ENCODE measurements at regions not wholly inside any gene's neighbourhood (a gene's known extent, or its start where the extent isn't known, plus 50 kb on each side); places are given as distances from the start of the nearest gene placed in this dataset.

DNA sequence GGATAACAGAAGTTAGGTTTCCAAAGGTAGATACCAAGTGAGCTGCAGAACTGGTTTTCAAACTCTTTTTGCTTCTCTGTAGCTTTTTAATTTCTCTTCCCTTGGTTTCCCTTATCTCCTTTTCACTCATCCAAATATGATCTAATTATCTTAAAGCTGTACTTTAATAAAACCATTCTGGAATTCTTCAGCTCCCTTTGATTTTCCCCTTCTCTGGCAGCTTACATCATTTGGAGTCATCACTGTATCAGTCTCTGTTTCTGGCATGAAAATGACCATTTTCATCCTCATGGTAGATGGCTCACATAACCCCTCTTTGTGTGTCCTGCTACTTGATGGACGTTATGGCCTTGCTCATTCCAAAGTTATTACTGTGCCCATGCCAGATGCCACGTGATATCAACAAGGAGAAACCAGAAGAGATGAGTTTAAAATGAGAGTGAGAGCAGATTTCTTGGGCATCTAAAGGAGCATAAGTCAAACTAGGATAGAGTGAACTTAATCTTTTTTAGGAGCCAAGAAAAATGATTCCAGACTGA lies 620.2 kb downstream of the QKI start:
- DNase-seq (ENCODE audit: low read depth): no peak
- TF ChIP-seq CTCF (IDR thresholded peaks at IDR 0.05; ENCODE audit: control insufficient read depth, extremely low read depth, insufficient read depth): no peak
- H3K4me3 ChIP-seq (ENCODE audit: low read depth, low read length): no peak overlapping the region

- no peak overlapping the region for H3K4me3 ChIP-seq (ENCODE audit: low read depth, low read length)
- TF ChIP-seq CTCF (IDR thresholded peaks at IDR 0.05; ENCODE audit: control insufficient read depth, extremely low read depth, insufficient read depth): no peak
- no peak for DNase-seq (ENCODE audit: low read depth)
Measured at GRCh38 chr6:164025180-164025579, 610.7 kb downstream of the QKI start.

GRCh38 chr6:164023535-164023934 lies 609.0 kb downstream of the QKI start:
- TF ChIP-seq CTCF (IDR thresholded peaks at IDR 0.05; ENCODE audit: control insufficient read depth, extremely low read depth, insufficient read depth): no peak
- DNase-seq (ENCODE audit: low read depth): no peak
- no peak overlapping the region for H3K4me3 ChIP-seq (ENCODE audit: low read depth, low read length)

GRCh38 chr6:164022632-164023031 lies 608.1 kb downstream of the QKI start:
- no peak for TF ChIP-seq CTCF (IDR thresholded peaks at IDR 0.05; ENCODE audit: control insufficient read depth, extremely low read depth, insufficient read depth)
- DNase-seq (ENCODE audit: low read depth): no peak
- H3K4me3 ChIP-seq (ENCODE audit: low read depth, low read length): no peak overlapping the region

DNA sequence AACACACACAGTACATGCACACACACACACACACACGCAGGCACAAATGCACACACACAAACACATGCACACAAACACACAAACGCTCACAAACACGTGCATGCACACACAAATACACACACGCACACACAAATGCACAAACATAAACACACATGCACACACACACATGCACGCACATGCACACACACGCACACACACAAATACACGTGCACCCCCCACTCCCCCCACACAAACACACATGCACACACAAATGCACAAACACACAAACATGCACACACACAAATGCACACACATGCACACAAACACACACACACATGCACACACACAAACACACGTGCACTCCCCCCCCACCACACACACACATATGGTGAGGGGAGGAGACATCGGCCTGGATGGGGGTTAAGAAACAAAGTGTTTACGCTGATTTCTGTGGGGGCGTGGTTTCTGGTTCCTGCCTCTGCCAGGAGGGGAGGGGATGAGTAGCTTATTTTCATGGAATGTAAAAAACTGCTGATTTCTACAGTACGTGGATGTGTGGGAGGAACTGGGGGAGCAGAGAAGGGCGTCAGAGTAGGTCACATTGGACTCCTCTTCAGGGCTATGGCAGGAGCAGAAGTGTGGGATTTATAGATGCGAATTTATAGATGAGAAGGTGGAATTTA lies 607.2 kb downstream of the QKI start:
- no peak for TF ChIP-seq CTCF (IDR thresholded peaks at IDR 0.05; ENCODE audit: control insufficient read depth, extremely low read depth, insufficient read depth)
- DNase-seq (ENCODE audit: low read depth): no peak
- no peak overlapping the region for H3K4me3 ChIP-seq (ENCODE audit: low read depth, low read length)

DNA sequence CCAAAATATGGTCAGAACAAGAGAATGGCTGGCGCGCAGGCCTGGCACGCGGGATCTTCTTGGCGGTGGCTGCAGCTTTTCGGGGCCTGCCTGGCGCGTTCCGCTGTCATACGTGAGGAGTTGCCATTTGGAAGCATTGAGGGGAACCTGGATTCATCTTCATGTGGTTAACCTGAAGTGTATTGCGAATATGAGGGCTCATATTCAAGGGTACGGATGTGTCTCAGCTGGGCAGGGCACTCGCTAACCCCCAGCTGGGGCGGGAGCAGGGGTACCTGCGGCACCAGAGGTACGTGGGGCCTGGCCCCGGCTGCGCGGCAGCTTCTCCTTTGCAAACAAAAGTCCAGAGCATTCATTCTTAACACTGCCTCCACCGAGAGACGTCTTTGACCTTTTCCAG lies 605.6 kb downstream of the QKI start:
- no peak for TF ChIP-seq CTCF (IDR thresholded peaks at IDR 0.05; ENCODE audit: control insufficient read depth, extremely low read depth, insufficient read depth)
- DNase-seq (ENCODE audit: low read depth): no peak
- no peak overlapping the region for H3K4me3 ChIP-seq (ENCODE audit: low read depth, low read length)

DNA sequence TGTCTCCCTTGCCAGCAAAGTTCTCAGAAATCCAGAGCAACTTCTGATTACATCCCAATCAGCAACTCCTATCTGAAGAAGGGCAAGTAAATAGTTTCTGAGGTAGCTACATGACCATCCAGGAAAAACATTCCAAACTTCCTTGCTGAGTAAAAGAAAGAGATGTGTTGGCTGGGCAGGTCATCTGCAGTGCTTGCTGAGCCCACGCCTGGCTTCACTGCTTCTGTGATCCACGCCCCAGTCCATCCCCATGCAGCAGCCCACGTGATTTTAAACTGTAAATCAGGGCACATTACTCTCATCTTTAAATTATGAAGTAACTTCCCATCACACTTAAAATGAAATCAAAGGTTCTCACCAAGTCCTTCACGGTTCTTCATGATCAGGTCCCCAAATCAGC lies 603.6 kb downstream of the QKI start:
- DNase-seq (ENCODE audit: low read depth): no peak
- no peak for TF ChIP-seq CTCF (IDR thresholded peaks at IDR 0.05; ENCODE audit: control insufficient read depth, extremely low read depth, insufficient read depth)
- no peak overlapping the region for H3K4me3 ChIP-seq (ENCODE audit: low read depth, low read length)
